Thyroid gland (tissue), 4 donors: ENCODE measurements at regions not wholly inside any gene's neighbourhood (a gene's known extent, or its start where the extent isn't known, plus 50 kb on each side); places are given as distances from the start of the nearest gene placed in this dataset.

ENCODE experiments used
- CTCF ChIP-seq, 6 experiments: fragments of 200-600 bp in 3 of 6; fragments of 450-650 bp in 3 of 6; sonication (generic) in 3 of 6; IDR thresholded peaks; one replicate each; pipeline ENCODE4 v1.5.1; 2016 to 2019; ENCODE audit warnings: antibody characterized with exemption in 6 of 6, mild to moderate bottlenecking in 2 of 6, inconsistent platforms in 1 of 6, moderate library complexity in 1 of 6
- POLR2A ChIP-seq, 2 donors: fragments of 450-650 bp; IDR thresholded peaks; one replicate each; pipeline ENCODE4 v1.6.1; 2017; ENCODE audit warnings: antibody characterized with exemption in 2 of 2, mild to moderate bottlenecking in 2 of 2, moderate library complexity in 1 of 2

GRCh38 chr18:78895207-78896001 is 84.2 kb upstream of the SALL3 start:
- no peak for TF ChIP-seq POLR2A (IDR thresholded peaks at IDR 0.05)
- TF ChIP-seq CTCF (IDR thresholded peaks at IDR 0.05): no peak
